DMS 273 (cell line): ENCODE measurements at regions not wholly inside any gene's neighbourhood (a gene's known extent, or its start where the extent isn't known, plus 50 kb on each side); places are given as distances from the start of the nearest gene placed in this dataset.
"Not testable (repeated sequence)": the region's sequence is repeated elsewhere in the genome, so short reads cannot be mapped to it uniquely, and the experiment has no call there.

ENCODE experiments used
- DNase-seq: peaks from one replicate; lab custom pipeline; 2025; ENCODE audit not compliant: unreplicated experiment; lab: John Stamatoyannopoulos, UW

DNA sequence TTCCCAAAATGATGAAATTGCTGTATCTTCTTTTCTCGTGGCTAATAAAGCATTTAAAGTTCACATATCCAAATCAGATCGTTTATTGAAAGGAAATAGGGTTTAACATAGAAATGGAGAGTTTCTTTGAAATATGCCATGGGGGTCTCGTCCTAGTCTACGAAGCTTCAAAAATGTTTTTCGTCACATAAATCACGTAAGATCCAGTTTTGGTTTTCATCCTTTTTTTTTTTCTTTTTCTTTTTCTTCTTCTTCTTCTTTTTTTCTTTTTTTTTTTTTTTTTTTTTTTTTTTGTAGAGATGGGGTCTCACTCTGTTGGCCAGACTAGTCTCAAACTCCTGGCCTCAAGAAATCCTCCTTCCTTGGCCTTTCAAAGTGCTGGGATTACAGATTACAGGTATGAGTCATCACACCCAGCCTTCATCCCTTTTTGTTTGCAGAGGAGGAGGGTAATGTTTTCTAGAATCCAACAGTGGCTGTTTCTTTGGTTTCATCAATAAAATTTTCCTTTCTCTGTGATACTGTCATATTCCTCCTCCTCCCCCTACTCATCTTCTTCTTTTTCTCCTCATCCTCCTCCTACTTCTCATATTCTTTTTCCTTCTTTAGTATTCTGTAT lies 94.7 kb upstream of the LOC128125822 start:
- no peak for DNase-seq

DNA sequence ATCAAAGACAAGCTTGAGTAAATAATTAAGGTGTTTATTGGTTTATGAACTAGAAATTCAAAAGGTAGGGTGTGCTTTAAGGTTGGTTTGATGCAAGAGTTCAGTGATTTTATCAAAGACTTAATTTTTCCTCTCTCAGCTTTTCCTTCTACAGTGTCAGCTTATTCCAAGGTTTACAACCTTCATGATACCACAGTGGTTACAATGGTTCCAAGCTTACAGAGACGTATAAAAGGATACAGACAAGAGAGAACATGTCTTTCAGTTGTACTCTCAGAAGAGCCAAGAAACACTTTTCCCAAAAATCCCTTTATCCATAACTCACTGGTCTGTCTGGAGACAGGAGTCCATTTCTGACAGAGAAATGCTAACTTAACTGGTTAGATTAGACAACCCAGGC lies 93.5 kb upstream of the LOC128125822 start:
- DNase-seq, result no peak

DNA sequence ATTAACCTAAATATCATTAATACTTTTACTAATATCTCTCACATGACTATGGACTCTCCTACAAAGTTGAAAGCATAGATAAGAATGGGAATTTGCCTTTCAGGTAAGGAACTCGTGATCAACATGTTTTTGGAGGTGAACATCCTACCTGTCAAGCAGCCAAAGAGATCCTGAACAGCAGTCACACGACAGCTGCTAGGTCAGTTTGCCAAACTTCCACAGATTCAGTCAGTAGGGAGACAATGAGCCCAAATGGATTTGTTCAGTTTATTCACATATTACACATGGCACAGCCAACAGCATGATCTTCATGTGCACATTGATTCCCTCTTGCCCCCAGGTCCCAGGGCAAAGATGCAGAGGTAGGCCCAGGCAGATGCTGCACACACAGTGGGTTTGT lies 86.1 kb upstream of the LOC128125822 start:
- DNase-seq, result no peak

- DNase-seq, result no peak
These were observed 85.0 kb upstream of the LOC128125822 start for GRCh38 chr6:63487103-63487813.

DNA sequence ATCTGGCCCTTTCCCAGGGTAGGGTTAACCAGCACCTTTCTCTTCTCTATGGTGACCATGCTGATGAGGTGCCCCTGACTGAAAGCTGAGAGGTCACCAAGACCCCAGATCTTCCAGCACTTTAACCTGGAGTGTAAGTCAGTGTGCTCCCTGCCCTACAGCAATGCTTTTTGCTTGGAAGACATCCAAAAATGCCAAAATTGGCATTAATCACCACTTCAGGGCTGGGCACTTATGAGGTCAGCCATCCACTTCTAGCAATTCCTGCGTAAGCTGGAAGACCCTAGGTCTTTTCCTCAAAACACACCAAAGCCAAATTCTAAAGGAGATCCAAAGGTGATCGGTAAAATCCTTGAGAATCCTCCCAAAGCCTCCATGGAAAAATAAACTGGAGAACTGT lies 81.2 kb upstream of the LOC128125822 start:
- DNase-seq, result no peak

GRCh38 chr6:63492476-63492875 lies 79.8 kb upstream of the LOC128125822 start:
- no peak for DNase-seq

- DNase-seq, result no peak
These were observed 78.7 kb upstream of the LOC128125822 start for GRCh38 chr6:63493557-63493956.

DNA sequence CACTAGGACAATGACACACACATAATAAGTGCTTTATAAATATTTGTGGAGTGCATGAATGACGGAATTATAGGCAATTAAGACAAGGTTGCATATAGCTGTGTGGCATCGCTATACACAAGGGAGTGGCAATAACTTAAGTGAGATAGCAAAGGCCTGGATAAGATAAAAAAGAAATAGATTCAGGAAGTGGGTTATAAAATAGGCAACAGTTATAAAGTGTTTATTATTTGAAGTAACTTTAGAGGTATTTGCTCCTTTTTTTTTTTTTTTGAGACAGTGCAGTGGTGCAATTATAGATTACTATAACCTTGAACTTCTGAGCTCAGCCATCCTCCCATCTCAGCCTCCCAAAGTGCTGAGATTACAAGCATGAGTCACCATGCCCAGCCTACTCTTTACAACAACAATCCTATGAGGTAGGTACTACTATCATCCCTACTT lies 75.9 kb upstream of the LOC128125822 start:
- DNase-seq, result no peak

GRCh38 chr6:63502156-63502555 lies 70.1 kb upstream of the LOC128125822 start:
- DNase-seq, result no peak

DNA sequence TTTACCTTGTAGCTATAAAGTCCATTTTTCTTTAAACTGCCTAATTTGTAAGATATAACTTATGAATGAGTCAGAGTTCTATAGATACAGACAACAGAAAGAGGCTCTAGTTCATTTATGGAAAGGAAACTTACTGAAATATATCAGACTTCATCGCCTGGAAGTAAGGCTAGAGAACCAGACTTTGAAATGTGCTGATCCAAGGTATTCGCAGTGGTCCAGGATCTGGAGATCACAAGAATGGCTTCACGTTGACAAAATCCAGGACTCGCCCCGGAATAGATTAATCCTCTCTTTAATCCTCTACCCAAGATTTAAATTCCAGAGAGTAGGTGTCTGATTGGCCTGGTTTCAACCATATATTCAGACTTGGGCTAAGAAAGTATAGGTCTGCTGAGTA lies 69.1 kb upstream of the LOC128125822 start:
- DNase-seq, result no peak

- DNase-seq, result no peak
These were observed 67.4 kb upstream of the LOC128125822 start for GRCh38 chr6:63504777-63505384.

DNA sequence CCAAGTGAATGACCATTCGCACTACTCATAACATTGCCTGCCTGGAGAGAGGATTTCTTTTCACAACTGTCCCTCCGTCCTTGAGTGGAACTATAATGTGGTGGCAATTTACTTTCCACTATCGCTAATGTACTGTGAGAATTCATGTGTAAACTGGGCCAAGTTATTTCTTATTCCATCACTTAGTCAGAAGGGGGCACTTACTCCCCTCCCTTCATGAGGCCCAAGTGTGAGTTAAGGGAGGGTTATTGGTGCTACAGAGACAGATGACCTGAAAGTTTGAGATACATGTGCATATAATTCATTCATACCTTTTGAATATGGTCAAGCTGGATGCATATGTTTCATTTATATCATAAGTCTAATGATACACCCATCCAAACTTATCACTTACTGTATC lies 65.2 kb upstream of the LOC128125822 start:
- no peak for DNase-seq

GRCh38 chr6:63509652-63510352 lies 62.5 kb upstream of the LOC128125822 start:
- DNase-seq, result no peak

GRCh38 chr6:63510353-63510686 lies 62.0 kb upstream of the LOC128125822 start:
- no peak for DNase-seq

GRCh38 chr6:63510849-63511248 lies 61.4 kb upstream of the LOC128125822 start:
- DNase-seq, result no peak

GRCh38 chr6:63514488-63515173 lies 57.6 kb upstream of the LOC128125822 start:
- no peak for DNase-seq

GRCh38 chr6:63515227-63515626 lies 57.1 kb upstream of the LOC128125822 start:
- DNase-seq, result not testable (repeated sequence)

- no peak for DNase-seq
These were observed 55.9 kb upstream of the LOC128125822 start for GRCh38 chr6:63516186-63516944.

DNA sequence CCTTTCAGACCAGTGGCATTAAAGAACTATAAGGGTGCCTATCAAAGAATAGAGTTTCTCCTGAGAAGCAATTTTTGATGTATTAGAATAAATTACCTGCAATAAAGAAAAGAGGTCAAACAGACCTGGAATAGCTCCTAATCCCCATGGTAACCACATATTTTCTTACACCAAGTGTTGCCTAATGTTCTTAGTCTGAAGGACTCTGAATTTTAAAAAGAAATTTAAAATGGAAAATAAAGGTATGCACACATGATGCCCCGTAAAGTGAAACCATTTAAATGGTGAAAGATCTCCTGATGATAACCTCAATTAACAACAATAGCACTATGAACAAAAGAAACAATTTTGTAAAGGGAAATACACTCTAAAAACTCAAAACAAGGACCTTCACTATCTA lies 55.1 kb upstream of the LOC128125822 start:
- no peak for DNase-seq

DNA sequence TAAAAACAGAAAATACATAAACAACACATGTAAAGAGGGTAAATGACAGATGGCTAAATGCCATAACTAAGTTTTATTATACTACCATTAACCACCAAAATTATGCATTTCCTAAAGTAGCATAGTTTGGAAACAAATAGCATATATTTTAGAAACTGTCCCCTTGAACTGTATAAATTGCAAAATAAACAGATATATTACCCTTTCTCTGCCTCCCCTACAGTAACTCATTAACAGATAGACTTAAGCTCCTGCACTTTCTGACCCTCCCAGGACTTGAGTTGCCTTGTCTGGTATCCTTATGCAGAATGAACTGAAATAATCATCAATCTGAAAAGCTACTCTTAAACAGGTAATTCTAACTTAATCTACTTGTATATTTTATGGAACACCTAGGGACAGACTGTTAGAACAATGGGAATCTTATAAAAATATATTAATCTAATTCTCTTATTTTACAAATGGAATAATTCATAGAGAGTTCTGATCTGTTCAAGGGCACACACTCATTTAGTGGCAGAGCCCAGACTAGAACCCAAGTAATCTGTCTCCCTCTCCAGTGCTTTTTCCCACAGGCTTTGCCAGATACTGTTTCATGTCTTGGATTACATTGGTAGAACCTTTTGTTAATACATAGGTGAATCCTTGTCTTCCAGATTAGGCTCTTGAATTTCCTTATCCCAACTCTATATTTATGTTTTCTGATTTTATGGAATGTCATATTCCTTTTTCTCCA lies 50.6 kb upstream of the LOC128125822 start:
- no peak for DNase-seq
